Loucy (cell line): ENCODE measurements at regions not wholly inside any gene's neighbourhood (a gene's known extent, or its start where the extent isn't known, plus 50 kb on each side); places are given as distances from the start of the nearest gene placed in this dataset.

Experiments used
- CTCF ChIP-seq: fragments of 200-600 bp; sonication (generic); conservative IDR thresholded peaks from 2 replicates; pipeline ENCODE4 v1.5.1; 2014; ENCODE audit warnings: mild to moderate bottlenecking, antibody characterized with exemption, low read length
- EZH2phosphoT487 ChIP-seq: fragments of 200-600 bp; IDR thresholded peaks from 2 replicates; pipeline ENCODE4 v1.6.1; 2018; ENCODE audit warnings: antibody characterized with exemption, mild to moderate bottlenecking, moderate library complexity, borderline replicate concordance

- no peak for TF ChIP-seq CTCF
- no peak for TF ChIP-seq EZH2phosphoT487
Observed at GRCh38 chr6:7050004-7050403, 57.8 kb upstream of the RREB1 start.
